ENCODE measurements at regions not wholly inside any gene's neighbourhood (a gene's known extent, or its start where the extent isn't known, plus 50 kb on each side); places are given as distances from the start of the nearest gene placed in this dataset.
"Not testable (repeated sequence)": the region's sequence is repeated elsewhere in the genome, so short reads cannot be mapped to it uniquely, and the experiment has no call there.

DNA sequence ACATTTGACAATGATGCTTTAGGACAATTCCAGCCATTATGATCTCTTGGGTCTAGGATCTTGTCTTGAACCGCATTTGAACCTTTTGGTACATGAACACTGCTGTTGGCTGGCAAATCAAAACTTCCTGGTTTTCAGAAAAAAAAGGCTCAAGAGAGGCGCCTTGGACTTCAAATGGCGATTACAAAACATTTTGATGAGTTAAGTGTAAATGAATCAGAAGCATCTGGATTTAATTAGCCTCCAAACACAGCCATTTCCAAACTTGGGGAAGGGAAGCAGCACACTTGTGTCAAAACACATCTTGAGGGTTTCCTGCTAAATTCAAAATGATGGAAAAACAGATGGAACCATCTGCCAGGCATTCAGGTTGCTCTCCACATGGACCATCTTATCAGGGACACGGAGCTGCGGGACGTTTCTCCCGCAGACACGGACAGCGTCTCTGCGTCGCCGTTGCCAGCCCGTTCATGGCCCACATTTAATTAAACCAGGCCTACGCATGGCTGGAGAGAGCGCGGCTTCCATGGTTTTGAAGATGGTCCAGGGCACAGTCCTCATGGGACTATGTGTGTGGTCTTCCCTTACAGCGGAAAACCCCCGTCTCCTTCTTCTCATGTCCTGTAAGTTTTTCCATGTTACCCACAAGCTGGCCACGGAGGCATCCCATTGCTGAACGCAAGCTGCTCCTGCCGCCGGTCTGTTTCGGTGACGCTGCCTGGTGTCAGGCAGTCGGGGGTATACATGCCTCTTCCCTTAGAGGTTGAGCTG, 55.8 kb upstream of the PTCH1 start:
- no peak for DNase-seq

DNA sequence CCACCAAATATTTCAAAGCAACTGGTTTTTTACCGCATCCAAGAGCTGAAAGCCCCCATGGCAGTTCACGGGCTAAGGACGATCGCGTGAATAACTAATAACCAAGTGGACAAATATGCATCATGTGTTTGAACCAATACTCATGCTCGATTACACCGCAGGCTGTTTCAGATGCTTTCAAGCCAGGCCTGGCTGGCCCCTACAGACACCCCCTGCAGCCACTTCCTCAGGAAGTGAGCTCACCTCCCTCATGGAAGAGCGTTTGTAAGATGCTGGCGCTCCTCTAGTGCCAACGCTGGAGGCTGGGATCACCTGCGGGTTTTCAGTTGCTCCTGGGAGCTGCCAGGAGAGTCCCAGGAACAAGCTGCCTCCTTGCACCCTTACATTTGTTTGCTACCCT, 53.9 kb upstream of the PTCH1 start:
- no peak for DNase-seq

DNA sequence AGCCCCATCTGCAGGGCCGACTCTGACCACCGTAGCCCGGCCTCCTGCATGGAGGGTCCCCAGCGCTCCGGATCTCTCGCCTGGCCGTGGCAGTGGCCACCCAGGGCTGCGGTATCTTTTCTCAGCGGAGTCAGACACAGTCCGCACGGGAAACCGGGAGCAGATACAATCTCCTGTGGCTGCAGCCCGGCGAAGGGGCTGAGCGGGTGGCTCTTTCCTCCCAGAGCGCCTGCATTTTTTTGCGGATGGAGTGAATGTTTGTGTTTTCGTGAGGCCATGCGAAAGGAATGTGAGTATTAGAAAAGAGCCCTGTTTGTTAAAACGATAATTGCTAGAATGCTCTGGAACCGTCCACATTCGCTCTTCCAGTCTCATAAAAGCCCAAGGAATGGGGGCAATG, 53.4 kb upstream of the PTCH1 start:
- no peak for DNase-seq

DNA sequence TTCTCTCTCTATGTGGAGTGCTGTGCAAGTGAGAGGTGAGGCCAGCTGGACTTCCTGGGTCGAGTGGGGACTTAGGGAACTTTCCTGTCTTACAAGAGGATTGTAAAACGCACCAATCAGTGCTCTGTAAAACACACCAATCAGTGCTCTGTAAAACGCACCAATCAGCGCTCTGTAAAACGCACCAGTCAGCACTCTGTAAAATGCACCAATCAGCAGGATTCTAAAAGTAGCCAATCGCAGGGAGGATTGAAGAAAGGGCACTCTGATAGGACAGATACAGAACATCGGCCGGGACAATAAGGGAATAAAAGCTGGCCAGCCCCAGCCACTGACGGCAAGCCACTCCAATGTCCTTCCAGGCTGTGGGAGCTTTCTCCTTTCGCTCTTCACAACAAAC, 52.0 kb upstream of the PTCH1 start:
- DNase-seq, result not testable (repeated sequence)
